SH-SY5Y (cell line): ENCODE measurements at regions not wholly inside any gene's neighbourhood (a gene's known extent, or its start where the extent isn't known, plus 50 kb on each side); places are given as distances from the start of the nearest gene placed in this dataset.

Experiments
- GATA2 ChIP-seq: IDR thresholded peaks from 2 replicates; pipeline ENCODE4 v1.6.1; 2011; ENCODE audit warnings: mild to moderate bottlenecking, low read depth, low read length
- GATA3 ChIP-seq: IDR thresholded peaks from 2 replicates; pipeline ENCODE4 v1.6.1; 2011; ENCODE audit warnings: low read depth, mild to moderate bottlenecking, low read length, moderate library complexity

- no peak for TF ChIP-seq GATA2
- TF ChIP-seq GATA3, result no peak
Measured at GRCh38 chr3:154758109-154758868, 321.8 kb upstream of the MME start.
